ENCODE measurements at regions not wholly inside any gene's neighbourhood (a gene's known extent, or its start where the extent isn't known, plus 50 kb on each side); places are given as distances from the start of the nearest gene placed in this dataset.

DNA sequence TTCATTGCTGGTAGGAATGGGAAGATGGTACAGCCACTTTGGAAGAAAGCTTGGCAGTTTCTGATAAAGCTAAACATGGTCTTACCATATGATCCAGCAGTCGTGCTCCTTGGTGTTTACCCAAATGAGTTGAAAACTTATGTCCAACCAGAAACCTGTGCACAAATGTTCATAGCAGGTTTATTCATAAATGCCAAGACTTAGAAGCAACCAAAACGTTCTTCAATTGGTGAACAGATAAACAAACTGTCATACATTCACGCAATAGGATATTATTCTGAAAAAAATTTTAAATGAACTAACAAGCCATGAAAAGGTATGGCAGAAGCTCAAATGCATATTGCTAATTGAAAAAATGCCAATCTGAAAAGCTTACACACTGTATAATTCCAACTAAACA lies 117.1 kb downstream of the LINC00237 start:
- DNase-seq: no peak
- Histone ChIP-seq H3K4me1 (replicated peaks in 1 of 2) (no peaks in the 10 kb centered on the region), H3K27me3 (no peaks in the 10 kb centered on the region), H3K9me3 (replicated peaks in 1 of 3) (no peaks in the 10 kb centered on the region), H3K4me3 (no peak overlapping the region), H3K36me3 (replicated peaks in 1 of 2) (no peaks in the 10 kb centered on the region), H3K27ac (no peak overlapping the region)
- 43 to 76% (median 66%) methylated on average over 3 of the region's 3 CpGs for WGBS, 4 donors
- TF ChIP-seq, protein P1, sequence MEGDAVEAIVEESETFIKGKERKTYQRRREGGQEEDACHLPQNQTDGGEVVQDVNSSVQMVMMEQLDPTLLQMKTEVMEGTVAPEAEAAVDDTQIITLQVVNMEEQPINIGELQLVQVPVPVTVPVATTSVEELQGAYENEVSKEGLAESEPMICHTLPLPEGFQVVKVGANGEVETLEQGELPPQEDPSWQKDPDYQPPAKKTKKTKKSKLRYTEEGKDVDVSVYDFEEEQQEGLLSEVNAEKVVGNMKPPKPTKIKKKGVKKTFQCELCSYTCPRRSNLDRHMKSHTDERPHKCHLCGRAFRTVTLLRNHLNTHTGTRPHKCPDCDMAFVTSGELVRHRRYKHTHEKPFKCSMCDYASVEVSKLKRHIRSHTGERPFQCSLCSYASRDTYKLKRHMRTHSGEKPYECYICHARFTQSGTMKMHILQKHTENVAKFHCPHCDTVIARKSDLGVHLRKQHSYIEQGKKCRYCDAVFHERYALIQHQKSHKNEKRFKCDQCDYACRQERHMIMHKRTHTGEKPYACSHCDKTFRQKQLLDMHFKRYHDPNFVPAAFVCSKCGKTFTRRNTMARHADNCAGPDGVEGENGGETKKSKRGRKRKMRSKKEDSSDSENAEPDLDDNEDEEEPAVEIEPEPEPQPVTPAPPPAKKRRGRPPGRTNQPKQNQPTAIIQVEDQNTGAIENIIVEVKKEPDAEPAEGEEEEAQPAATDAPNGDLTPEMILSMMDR (IDR thresholded peaks at IDR 0.05): no peak
- no peak for TF ChIP-seq POLR2A (IDR thresholded peaks at IDR 0.05)
- intact Hi-C loops (cut with DNase I): no loop called here

DNA sequence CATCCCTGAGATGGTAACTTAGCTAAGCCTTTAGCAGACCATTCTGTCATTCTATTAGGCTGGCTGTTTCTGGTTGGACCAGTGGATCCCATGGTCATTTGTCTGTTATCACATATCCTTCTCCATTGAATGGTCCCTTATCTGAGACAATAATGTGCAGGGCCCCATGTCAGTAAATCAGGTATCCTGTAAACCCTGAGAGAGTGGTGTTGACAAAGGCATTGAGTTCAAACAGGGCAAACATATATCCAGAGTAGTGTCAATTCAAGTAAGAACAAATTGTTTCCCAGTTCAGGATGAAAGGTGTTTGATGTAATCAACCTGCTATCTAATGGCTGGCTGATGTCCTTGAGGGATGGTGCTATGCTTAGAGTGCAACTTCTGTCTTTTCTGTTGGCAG lies 126.2 kb downstream of the LINC00237 start:
- intact Hi-C loops (cut with DNase I): no loop called here

DNA sequence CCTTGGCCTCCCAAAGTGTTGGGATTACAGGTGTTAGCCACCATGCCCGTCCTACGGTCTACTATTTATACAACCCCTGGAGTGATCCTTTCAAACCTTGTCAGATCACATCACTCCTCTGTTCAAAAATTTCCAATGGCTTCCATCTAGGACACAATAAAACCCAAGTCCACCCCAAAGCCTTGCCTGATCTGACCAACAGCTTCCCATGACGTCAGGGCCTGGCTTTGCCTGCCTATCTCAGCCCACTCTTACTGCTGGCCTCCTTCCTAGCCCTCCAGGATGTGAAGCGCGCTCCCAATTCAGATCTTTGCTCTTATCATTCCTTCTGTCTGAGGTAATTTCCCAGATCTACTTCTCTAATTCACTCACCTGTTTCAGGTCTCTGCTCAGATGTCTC lies 128.4 kb downstream of the LINC00237 start:
- Histone ChIP-seq H3K4me1 (replicated peaks in 1 of 2) (no peaks in the 10 kb centered on the region), H3K27me3 (no peaks in the 10 kb centered on the region), H3K36me3 (replicated peaks in 1 of 2) (no peaks in the 10 kb centered on the region), H3K27ac (no peak overlapping the region), H3K9me3 (replicated peaks in 1 of 3) (no peaks in the 10 kb centered on the region), H3K4me3 (no peak overlapping the region)
- intact Hi-C loops (cut with DNase I): no loop called here
- no peak for DNase-seq
- TF ChIP-seq, protein P1 (IDR thresholded peaks at IDR 0.05): no peak
- TF ChIP-seq POLR2A (IDR thresholded peaks at IDR 0.05): no peak
- 76 to 82% (median 81%) methylated on average over 5 of the region's 5 CpGs for WGBS, 4 donors

More for the DNA sequence above, 126.2 kb downstream of the LINC00237 start:
- Histone ChIP-seq H3K27ac (no peak overlapping the region), H3K36me3 (replicated peaks in 1 of 2) (no peaks in the 10 kb centered on the region), H3K27me3 (no peaks in the 10 kb centered on the region), H3K4me3 (no peak overlapping the region), H3K4me1 (replicated peaks in 1 of 2) (no peaks in the 10 kb centered on the region), H3K9me3 (replicated peaks in 1 of 3) (no peaks in the 10 kb centered on the region)
- DNase-seq: no peak
- TF ChIP-seq, protein P1 (IDR thresholded peaks at IDR 0.05): no peak
- no peak for TF ChIP-seq POLR2A (IDR thresholded peaks at IDR 0.05)

DNA sequence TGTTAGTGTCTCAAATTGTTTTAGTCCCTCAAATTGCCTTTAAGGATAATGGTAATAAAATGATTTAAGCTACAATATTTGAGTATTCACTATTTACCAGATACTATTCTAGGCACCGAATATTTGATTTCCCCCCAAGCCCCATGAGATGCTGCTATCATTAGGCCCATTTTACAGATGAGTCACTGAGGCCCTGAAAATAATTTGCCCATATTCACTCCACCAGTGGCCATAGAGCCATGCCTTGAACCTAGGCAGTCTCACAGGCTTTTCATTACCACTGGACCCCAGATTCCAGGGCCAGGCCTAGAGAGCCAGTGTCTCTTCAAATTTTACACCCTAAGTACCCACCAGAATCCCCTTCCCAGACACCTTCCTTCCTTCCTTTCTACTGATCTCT lies 133.7 kb downstream of the LINC00237 start:
- Histone ChIP-seq H3K36me3 (replicated peaks in 1 of 2) (no peaks in the 10 kb centered on the region), H3K9me3 (replicated peaks in 1 of 3) (no peaks in the 10 kb centered on the region), H3K4me1 (replicated peaks in 1 of 2) (no peaks in the 10 kb centered on the region), H3K27me3 (no peaks in the 10 kb centered on the region), H3K27ac (no peak overlapping the region), H3K4me3 (no peak overlapping the region)
- DNase-seq: no peak
- TF ChIP-seq POLR2A (IDR thresholded peaks at IDR 0.05): no peak
- TF ChIP-seq, protein P1 (IDR thresholded peaks at IDR 0.05): no peak
- intact Hi-C loops (cut with DNase I): no loop called here
- 68 to 92% (median 84%) methylated on average over 1 of the region's 1 CpG for WGBS, 4 donors

Measured in adrenal gland (tissue), 9 donors.